ENCODE measurements at regions not wholly inside any gene's neighbourhood (a gene's known extent, or its start where the extent isn't known, plus 50 kb on each side); places are given as distances from the start of the nearest gene placed in this dataset.
A peak's percentile ranks its signal among the peaks of the same experiment; 100 is the strongest.

DNA sequence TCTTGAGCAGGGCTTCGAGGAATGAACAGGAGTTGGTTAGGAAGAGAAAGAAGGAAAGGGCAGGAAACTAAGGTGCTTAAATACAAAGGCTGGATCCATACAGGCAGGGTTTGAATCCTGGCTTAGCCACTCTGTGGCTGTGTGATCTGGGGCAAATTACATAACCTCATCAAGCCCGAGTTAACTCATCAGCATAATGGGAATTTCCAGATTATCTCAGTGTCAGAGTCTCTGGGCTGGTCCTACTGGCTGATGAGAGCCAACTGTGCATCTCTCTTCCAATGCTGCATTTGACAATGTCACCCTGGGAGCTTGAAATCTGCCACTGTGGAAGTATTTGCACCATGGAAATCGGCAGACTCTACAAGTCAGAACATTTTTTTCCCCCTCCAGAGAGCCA, 83.8 kb upstream of the SLC6A6 start:
- DNase-seq, result no peak

DNA sequence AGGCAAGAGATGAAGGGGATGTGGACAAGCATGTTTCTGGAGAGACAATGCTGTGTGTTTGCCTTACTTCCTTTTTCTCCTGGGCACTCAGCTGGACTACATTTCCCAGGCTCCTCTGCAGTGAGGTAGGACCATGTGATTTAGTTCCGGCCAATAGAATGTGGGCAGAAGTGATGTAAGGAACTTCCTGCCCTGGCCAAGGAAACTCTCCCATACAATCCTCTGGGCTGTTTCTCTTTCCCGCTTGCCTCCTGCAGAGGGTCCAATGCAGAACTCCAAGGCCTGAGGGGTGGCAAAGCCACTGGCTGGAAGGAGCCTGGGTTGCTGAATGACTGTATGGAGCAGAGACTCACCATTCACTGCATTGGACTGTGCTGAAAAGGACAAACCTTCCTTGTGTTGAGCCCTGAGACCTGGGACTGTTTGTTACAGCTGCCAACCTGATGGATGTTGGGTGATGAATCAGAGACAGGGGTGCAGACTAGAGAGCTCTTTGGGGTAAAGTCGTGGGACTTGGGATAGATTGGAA, 82.7 kb upstream of the SLC6A6 start:
- peak; percentile 92 for DNase-seq

DNA sequence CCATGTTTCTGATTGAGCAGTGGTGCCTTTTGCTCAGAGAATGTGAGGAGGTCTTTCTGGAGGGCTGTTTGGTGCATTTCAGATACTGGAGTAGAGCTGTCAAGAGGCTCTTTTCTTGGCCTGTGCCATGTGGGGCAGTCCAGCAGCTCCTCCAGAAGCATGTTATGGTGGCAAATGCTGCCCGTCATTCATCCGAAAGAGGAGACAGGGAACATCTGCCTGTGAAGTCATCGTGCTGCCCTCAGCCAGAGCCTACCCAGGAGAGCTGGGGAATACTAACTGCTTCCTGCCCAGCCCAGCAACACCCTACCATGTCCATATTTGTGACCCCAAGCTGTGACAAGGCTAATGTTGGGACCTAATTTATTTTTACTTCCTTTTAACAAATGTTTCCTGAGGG, 82.2 kb upstream of the SLC6A6 start:
- no peak for DNase-seq

DNA sequence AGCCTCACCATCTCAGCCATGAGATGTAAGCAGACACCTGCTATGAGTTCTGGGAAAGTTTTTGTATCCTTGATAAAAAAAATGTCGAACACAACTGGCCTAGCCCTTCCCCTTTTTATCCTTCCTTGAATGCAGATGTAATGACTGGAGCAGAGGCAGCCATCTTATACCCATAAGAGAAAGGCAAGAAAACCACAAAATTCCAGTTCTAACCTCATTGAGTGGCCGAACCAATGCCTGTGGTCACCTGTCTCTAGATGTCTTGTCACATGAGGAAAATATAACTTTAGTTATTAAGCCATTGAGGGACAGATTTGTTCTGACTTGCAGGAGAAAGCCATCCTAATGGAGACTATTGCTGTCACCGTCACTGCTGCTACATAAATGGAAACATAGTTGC, 80.4 kb upstream of the SLC6A6 start:
- DNase-seq, result no peak

DNA sequence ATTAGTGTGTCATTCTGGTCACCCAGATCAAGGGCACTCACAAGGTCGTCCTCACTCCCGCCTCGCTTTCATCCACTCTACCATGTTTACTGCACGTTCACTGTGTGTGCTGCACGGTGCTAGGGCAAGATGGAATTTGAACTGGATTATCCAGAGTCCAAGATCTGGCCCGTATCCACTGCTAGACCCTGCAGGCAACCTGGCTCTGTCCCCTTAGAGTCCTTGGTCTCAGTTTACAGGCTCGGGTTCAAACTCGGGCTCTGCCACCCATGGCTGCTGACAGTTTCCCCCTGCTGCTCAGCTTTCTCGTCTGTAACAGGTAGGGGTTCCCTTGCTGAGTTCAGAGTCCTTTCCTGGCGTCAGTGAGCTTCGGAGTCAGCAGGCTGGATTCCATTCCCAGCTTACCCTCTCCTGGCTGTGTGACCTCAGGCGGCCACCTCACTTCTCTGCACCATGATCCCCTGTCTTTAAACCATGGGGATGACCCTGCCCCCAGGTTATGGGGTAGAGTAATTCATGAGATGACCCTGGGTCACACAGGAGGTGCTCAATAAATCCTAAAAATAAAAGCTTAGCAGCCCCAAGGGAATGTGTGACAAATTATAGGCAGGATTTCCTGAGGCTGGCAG, 79.6 kb upstream of the SLC6A6 start:
- DNase-seq, result no peak

DNA sequence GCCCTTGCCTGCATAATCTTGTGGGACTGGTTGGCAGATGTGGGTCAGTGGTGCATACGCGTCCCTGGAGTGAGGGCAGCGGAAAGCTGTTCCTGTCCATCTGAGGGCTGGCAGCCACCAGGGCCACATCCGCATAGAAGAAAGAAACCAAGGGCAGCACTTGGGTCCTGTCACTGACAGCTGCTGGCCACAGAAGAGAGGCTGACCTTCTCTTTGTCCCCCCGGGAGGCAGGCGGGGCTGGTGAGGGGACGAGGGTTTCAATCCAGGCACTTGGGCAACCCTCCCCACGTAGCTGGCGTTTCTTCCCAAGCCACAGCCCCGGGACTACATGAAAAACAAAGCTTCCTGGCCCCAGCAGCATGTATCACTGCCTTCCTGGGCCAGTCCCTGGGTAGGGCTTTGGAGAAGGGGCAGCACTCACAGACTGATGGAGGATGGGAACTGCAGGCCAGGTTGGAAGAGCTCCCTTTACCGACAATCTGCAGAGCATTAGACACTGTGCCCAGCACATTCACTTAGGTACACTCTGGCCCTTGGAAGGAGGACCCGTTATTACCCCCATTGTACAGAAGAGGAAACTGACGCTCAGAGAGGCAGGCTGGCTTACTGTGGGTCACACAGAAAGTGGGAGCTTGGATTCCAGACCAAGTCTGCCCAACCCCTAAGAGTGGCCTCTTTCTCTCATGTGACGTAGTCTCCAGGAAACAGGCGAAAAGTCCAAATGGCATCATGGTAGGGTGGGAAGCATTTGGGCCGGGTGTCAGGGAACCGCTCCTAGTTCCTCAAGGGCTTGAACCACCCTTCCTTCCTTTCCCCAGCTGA, 78.8 kb upstream of the SLC6A6 start:
- no peak for DNase-seq

DNA sequence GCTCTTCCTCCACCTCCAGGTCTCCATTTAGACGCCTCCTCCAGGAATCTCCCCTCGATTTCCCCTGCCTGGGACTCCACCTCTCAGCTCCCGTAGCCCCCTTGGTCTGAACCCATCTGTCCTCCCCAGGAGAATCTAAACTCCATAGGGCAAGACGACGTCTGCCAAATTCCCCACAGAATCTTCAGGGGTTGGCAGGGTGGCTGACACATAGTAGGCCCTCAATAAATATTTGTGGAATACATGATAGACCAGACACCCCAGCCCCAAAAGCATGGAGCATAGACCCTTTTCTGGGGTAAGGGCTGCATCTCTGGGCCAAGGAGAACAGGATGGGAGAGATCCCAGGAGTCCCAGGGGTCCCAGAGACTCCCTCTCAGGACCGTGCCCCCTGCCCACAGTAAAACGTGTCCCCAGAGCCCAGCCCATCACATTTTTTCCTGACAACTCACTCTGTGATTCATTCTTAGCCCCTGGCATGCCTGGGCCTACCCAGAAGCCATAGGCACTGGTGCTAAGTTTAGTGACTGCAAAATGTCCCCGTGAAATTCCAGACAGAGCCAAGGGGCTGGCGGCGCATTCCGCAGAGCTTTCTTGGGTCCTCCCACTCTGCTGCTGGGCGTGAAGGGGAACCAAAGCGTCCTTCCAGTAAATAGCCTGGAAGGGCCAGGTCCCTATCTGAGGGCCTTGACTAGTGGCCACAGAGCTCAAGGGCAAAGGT, 78.0 kb upstream of the SLC6A6 start:
- DNase-seq, result no peak

DNA sequence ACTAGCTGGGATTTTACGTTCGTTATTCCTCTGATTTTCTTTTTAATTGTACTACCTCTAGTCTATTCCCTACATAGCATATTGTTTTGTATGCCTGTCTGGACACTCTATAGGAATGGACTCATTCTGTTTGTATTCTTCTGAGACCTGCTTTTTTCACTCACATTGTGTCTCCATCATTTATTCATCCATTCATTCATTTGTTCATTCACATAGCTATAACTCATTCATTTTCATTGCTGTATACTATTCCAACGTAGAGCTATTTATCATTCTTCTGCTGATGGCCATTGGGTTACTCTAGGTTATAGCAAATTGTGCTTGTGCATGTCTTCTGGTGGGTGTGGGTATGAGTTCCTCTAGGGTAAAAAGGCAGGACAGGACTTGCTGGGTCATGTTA, 74.0 kb upstream of the SLC6A6 start:
- no peak for DNase-seq

DNA sequence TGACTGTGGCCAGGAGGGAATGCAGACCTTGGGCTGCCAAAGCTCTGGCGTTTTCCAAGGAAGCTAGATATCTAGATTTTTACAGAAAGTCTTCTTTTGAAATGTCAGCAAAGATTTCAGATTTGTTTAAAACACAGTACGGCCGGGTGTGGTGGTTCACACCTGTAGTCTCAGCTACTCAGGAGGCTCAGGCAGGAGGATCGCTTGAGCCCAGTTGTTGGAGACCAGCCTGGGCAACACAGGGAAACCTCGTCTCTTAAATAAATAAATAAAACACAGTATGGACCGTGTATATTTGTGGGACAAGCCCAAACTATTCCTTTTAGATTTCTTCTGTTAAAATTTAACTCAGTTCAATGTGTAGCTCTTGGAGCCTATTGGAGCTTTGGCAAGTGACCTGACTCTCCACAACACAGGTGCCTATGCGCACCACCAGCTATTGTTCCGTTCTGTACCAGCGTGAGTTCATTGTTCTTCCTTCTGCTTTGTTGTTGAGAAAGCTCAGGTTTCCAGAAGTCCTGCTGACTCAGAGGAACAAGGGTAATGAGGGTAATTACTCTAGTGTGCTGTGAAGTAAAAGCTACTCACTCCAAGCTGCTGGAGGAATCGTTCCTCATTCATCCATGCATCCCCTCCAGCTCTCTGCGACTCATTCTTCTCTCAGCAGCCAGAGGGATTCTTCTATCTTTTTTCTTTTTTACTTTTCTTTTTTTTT, 73.1 kb upstream of the SLC6A6 start:
- peak; percentile 28 for DNase-seq

DNA sequence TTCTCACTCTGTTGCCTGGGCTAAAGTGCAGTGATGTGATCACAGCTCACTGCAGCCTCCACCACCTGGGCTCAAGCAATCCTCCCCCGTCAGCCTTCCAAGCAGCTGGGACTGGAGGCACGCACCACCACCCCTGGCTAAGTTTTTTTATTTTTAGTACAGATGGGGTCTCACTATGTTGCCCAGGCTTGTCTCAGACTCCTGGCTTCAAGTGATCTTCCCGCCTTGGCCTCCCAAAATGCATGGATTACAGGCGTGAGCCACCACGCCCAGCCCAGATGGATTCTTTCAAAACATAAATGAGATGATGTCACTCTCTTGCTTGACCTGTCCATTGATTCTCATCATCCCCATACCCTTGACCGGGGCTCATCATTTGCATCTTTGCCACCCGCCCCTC, 72.6 kb upstream of the SLC6A6 start:
- DNase-seq, result no peak

DNA sequence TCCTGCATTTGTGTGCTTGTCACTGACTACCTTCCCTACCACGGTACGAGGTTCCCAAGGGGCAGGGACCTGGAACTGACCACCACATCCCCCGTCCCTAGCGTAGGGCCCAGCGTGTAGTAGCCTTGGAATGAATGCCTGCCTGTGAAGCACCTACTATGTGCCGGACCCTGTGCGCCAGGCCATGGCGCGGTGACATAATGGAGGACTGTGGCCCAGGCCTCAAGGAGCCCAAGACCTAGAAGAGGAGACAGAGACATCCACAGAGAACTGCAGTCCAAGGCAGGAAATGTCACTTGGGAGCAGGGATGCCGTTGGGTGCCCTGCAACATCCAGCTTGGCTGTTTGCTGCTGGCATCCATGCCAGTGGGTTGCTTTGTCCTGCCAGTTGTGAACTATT, 71.9 kb upstream of the SLC6A6 start:
- no peak for DNase-seq

DNA sequence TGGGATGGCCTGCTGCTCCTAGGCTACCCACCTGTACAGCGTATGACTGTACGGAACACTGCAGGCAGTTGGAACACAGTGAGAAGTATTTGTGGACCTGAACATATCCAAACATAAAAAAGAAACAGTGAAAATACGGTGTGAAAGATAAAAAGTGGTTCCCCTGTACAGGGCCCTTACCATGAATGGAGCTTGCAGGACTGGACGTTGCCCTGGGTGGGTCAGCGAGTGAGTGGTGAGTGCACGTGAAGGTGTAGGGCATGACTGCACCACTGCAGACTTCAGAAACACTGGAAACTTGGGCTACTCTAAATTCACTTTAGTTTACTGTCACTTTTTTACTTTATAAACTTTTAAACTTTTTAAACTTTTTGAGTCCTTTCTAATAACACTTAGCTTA, 71.2 kb upstream of the SLC6A6 start:
- no peak for DNase-seq

DNA sequence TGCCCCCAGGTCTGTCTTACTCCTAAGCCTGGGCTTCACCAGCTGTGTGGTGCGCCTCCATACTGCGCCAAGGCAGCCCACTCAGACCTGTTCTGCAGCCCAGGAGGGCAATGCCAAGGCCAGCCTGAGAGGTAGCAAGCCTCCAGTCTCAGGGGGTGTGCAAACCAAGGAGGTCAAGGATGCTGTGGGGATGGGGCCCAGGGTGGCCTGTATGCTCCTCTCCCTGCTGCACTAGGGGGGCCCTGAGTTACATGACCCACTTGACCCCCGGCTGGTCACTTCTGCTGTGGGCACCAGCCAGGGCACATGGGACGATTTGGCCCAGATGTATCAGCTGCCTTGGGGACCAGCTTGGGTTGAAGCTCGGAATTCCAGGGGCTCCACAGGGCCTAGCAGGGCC, 70.0 kb upstream of the SLC6A6 start:
- no peak for DNase-seq

DNA sequence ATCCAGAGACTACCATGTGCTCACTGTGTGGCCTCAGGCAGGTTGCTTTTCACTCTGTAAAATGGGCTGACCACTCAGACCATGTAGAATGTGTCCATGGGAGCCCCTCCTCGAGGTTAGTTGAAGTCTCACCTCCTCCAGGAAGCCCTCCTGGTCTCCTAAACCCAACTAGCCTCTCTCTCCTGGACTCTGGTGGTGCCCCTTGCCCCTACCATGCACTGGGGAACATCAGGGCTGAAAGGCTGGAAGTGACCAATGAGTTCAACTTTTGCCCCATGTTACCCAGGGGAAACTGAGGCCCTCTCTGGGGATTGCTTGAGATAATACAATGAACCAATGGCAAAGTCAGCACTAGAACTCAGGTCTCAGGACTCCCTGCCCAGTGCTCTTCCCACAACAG, 69.2 kb upstream of the SLC6A6 start:
- DNase-seq, result no peak

DNA sequence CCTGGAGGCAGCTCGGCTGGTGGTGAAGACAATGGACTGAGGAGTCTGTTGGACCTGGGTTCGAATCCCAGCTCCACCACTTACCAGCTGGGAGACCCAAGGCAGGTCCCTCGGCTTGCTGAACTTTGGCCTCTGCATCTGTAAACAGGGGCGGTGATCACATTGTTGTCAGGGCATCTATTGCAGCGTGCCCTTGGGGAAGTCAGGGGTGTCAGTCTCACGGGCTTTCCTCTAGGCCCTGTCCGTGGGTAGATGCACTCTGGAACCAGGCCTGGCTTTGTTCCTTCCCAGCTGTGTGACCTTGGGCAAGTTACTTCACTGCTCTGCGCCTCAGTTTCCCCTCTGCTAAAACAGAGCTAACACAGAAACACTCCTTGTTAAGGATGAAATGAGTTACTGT, 68.8 kb upstream of the SLC6A6 start:
- no peak for DNase-seq

DNA sequence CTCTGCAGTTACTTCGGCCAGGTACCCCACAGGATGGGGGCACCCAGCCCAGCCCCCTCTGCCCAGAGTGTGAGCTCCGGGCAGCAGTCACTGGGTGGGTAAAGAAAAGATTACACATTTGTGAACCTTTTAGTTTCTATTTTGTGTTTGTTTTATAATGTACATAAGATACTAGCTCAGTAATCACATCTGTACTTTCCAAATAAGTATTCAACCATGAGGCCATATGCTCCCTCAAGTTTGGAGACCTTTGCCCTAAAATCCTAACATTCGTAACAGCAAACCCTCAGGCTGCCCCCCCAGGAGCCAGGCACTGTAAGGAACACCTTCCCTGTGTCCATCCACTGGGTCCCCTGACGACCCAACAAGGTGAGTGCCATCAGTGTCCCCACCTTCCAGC, 68.3 kb upstream of the SLC6A6 start:
- no peak for DNase-seq

DNA sequence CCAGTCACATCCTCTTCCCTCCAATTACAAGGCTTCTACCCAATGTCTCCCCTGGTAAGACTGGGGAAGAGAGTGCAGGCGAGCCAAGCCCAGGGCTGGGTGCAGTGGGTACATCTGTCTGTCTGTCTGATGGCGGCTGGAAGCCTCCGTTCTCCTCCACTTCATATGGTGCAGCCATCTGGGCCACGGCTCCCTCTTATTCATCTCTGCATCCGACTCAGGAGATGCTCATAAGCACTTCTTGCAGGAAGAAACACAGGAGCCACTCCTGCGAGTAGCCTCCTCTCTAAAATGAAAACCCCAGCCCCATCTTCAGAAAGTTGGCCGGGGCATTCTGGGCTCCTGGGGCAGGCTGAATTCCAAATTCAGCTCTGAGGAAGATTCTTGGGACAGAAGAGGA, 67.5 kb upstream of the SLC6A6 start:
- no peak for DNase-seq

DNA sequence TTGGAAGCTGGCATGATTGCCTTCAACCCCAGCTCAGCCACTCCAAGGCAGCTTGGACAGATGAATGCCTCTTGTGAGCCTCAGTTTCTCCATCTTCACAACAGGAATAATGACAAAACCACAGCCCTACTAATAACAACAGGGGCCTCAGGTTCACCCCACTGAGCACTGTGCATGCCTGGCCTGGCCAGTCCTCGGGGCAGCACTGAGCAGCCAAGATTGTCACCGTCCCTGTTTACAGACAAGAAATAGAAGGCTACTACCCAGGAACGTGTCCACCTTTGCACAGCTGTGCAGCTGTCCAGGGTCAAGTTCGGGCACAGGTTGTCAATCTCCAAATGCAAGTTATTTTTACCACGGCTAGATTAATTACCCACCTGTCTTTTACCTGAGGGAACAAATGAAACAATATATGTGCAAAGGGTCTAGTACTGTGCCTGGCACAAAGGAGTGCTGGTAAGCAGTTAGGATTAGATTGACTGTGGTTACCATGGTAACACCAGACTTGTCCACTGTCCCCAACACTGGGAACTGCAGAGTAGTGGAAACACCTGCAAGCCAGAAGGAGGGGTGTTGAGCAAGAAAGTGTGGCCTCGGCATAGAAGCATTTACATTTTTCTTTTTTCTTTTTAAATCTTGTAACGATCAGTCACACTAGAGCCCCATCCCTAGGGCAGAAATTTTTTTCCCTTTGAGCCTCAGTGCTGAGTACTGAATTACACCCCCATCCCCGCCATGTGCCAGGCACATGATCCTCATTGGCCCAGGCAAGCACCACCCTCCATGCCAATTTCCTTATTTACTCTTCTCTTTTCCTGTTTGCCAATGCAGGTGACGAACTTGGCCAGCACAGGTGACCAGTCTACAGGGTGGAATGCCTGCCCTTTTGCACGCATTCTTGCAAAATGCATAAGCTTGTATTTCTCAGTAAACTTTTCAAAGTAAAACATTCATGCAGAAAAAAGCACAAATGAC, 66.3 kb upstream of the SLC6A6 start:
- DNase-seq, result peak; percentile 45

DNA sequence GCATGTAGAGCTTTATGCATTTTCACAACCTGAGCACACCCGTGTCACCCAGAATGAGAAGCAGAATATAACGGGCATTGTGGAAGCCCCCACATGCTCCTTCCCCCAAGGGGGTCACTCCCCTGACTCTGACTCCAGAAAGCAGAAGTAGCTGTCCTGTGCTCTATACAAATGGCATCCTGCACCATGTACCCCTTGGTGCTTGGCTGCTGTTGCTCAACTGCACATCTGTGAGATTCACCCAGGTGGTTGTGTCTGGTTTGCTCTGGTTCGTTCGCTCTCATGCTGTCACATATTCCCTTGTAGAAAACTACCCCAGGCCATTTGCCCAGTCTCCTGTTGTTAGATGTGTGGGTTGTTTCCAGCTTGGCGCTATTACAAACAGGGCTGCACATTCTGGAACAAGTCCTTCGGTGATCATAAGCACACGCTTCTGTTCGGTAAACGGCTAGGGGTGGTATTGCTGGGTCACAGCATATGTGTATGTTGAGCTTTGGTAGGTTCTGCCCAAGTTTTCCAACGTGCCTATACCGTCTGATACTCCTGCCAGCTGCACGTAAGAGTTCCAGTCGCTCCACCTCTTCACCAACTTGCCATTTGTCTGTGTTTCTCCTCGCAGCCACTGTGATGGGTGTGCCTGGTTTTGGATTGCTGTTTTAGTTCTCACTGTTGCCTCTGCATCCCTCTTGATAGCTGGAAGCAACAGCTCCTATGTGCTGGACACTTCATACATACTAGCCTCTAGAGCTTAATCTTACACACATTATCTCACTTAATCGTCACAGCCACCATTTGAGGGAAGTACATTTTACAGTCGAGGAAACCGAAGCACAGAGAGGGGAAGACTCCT, 65.4 kb upstream of the SLC6A6 start:
- peak; percentile 34 for DNase-seq

DNA sequence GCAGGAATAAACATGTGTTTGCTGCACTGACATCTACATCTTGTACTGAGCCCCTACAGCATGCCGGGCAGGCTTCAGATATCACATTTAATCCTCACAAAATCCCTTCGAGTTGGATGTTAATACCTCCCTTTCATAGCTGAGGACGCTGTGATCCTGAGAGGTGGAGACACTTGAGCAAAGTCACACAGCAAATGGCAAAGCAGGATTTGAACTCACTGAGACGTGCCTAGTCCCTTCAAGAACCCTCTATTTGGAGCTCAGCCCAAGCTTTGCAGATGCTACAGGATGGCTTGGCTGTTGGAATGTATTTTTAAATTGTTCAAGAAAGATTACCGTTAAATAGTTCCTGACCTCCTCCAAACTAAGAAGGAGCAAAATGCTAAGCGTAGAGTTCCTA, 64.6 kb upstream of the SLC6A6 start:
- DNase-seq, result no peak

DNA sequence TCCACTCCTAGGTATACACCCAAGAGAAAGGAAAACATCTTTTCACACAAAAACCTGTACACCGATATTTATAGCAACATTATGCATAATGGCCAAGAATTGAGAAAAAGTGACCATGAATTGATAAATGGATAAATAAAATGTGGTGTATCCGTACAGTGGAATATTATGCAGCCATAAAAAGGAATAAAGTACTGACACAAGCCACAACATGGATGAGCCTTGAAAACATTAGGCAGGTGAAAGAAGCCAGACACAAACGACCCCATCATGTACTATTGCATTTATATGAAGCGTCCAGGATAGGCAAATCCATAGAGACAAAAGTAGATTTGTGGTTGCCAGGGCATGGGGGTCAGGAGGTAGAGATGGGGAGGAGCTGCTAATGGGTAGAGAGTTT, 64.2 kb upstream of the SLC6A6 start:
- no peak for DNase-seq
